ENCODE measurements at regions not wholly inside any gene's neighbourhood (a gene's known extent, or its start where the extent isn't known, plus 50 kb on each side); places are given as distances from the start of the nearest gene placed in this dataset.

DNA sequence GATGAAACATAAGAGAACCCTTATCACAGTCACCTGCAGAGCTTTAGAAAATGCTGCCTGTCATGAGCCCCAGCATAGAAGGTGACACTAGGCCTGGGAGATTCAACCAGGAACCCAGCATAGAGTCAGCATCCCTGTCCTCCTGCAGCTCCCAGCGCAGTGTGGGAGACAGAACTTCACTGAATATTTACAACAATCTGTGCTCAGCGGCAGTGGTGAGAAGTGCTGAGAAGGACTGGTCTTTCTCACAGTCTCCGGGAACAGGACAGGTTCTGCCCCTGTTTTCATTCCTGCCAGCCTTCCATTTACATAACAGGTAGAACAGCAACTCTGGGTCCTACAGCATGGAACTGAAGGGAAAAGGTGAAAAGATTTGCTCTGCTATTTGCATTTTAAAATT is 83.5 kb upstream of the GADD45A start:
- no peaks in the 10 kb centered on the region for H3K27me3 Mint-ChIP-seq (ENCODE audit: insufficient read depth, low read depth)
- Histone ChIP-seq H4K20me1 (ENCODE audit: low read depth) (peaks cover 5% of the 10 kb centered on the region), H3F3A (ENCODE audit: low read depth) (peaks cover 9% of the 10 kb centered on the region), H3K9me3 (ENCODE audit: low read depth) (peaks cover 3% of the 10 kb centered on the region), H3K27me3 (no peaks in the 10 kb centered on the region), H3K27ac (no peak overlapping the region), H2AFZ (replicated peaks) (no peak overlapping the region), H3K9ac (no peak overlapping the region), H3K4me2 (no peak overlapping the region), H3K4me1 (peaks cover 13% of the 10 kb centered on the region), H3K79me2 (ENCODE audit: low read depth) (no peaks in the 10 kb centered on the region), H3K4me3 (no peak overlapping the region), H3K36me3 (no peaks in the 10 kb centered on the region)
- no peak overlapping the region for H3K27ac Mint-ChIP-seq
- peaks cover 17% of the 10 kb centered on the region for H3K4me1 Mint-ChIP-seq
- H3K36me3 Mint-ChIP-seq: no peaks in the 10 kb centered on the region
- H3K9me3 Mint-ChIP-seq: peaks cover 2% of the 10 kb centered on the region
- no peak for TF ChIP-seq EZH2phosphoT487 (IDR thresholded peaks at IDR 0.05)
- no peak for TF ChIP-seq EZH2 (IDR thresholded peaks at IDR 0.05)
- no peak for TF ChIP-seq CTCF (IDR thresholded peaks at IDR 0.05)
- DNase-seq (ENCODE audit: low spot score): no peak
- no peak overlapping the region for H3K4me3 Mint-ChIP-seq

- H3K4me1 Mint-ChIP-seq: peaks cover 17% of the 10 kb centered on the region
- H3K4me1 ChIP-seq: peaks cover 13% of the 10 kb centered on the region
- DNase-seq (ENCODE audit: low spot score): no peak
- no peak overlapping the region for H2AFZ ChIP-seq (replicated peaks)
- H3K79me2 ChIP-seq (ENCODE audit: low read depth): no peaks in the 10 kb centered on the region
- H3K36me3 Mint-ChIP-seq: no peaks in the 10 kb centered on the region
- peaks cover 5% of the 10 kb centered on the region for H4K20me1 ChIP-seq (ENCODE audit: low read depth)
- peaks cover 2% of the 10 kb centered on the region for H3K9me3 Mint-ChIP-seq
- H3K4me3 ChIP-seq: no peak overlapping the region
- peaks cover 3% of the 10 kb centered on the region for H3K9me3 ChIP-seq (ENCODE audit: low read depth)
- H3K4me2 ChIP-seq: no peak overlapping the region
- no peak overlapping the region for H3K9ac ChIP-seq
- H3K36me3 ChIP-seq: no peaks in the 10 kb centered on the region
- peaks cover 9% of the 10 kb centered on the region for H3F3A ChIP-seq (ENCODE audit: low read depth)
- no peak overlapping the region for H3K4me3 Mint-ChIP-seq
- no peak for TF ChIP-seq EZH2phosphoT487 (IDR thresholded peaks at IDR 0.05)
- no peak for TF ChIP-seq CTCF (IDR thresholded peaks at IDR 0.05)
- no peak for TF ChIP-seq EZH2 (IDR thresholded peaks at IDR 0.05)
- no peaks in the 10 kb centered on the region for H3K27me3 Mint-ChIP-seq (ENCODE audit: insufficient read depth, low read depth)
- no peak overlapping the region for H3K27ac ChIP-seq
- H3K27me3 ChIP-seq: no peaks in the 10 kb centered on the region
- no peak overlapping the region for H3K27ac Mint-ChIP-seq
Measured at GRCh38 chr1:67601955-67602354, 83.0 kb upstream of the GADD45A start.

GRCh38 chr1:67604778-67605177 is 80.2 kb upstream of the GADD45A start:
- Histone ChIP-seq H3K9me3 (ENCODE audit: low read depth) (peaks cover 3% of the 10 kb centered on the region), H3K36me3 (no peaks in the 10 kb centered on the region), H3K79me2 (ENCODE audit: low read depth) (no peaks in the 10 kb centered on the region), H3K27me3 (no peaks in the 10 kb centered on the region), H3K4me3 (no peak overlapping the region), H3K4me2 (no peak overlapping the region), H3F3A (ENCODE audit: low read depth) (peaks cover 9% of the 10 kb centered on the region), H3K9ac (no peak overlapping the region), H3K4me1 (peaks cover 17% of the 10 kb centered on the region), H2AFZ (replicated peaks) (no peak overlapping the region), H4K20me1 (ENCODE audit: low read depth) (peaks cover 5% of the 10 kb centered on the region), H3K27ac (no peak overlapping the region)
- peaks cover 21% of the 10 kb centered on the region for H3K4me1 Mint-ChIP-seq
- no peak overlapping the region for H3K4me3 Mint-ChIP-seq
- H3K36me3 Mint-ChIP-seq: no peaks in the 10 kb centered on the region
- H3K9me3 Mint-ChIP-seq: peaks cover 2% of the 10 kb centered on the region
- H3K27me3 Mint-ChIP-seq (ENCODE audit: insufficient read depth, low read depth): peaks cover 4% of the 10 kb centered on the region
- peak; percentile 54 for DNase-seq (ENCODE audit: low spot score)
- TF ChIP-seq EZH2phosphoT487 (IDR thresholded peaks at IDR 0.05) (no peak), CTCF (IDR thresholded peaks at IDR 0.05) (no peak), EZH2 (IDR thresholded peaks at IDR 0.05) (no peak)
- H3K27ac Mint-ChIP-seq: no peak overlapping the region
